DOHH2 (cell line): ENCODE measurements at regions not wholly inside any gene's neighbourhood (a gene's known extent, or its start where the extent isn't known, plus 50 kb on each side); places are given as distances from the start of the nearest gene placed in this dataset.

ENCODE experiments used
- H3F3A ChIP-seq: fragments of 200-600 bp; sonication (generic), shearing (Covaris generic); 2 replicates; pipeline ENCODE4 v1.6.0; 2016; ENCODE audit warnings: antibody characterized with exemption, mild to moderate bottlenecking; ENCODE audit not compliant: control insufficient read depth, insufficient read depth
- H3K27ac ChIP-seq: fragments of 200-600 bp; sonication (generic); 2 replicates; pipeline ENCODE4 v1.5.1; 2014; ENCODE audit warnings: low read depth, mild to moderate bottlenecking, low read length, moderate library complexity
- H3K27me3 ChIP-seq: fragments of 200-600 bp; sonication (generic); 2 replicates; pipeline ENCODE4 v1.6.1; 2014; ENCODE audit warnings: mild to moderate bottlenecking, low read length, mixed read lengths; ENCODE audit not compliant: control insufficient read depth
- H3K36me3 ChIP-seq: fragments of 200-600 bp; sonication (generic); 2 replicates; pipeline ENCODE4 v1.6.1; 2014; ENCODE audit warnings: mild to moderate bottlenecking, low read length, moderate library complexity, mixed read lengths; ENCODE audit not compliant: control insufficient read depth
- H3K4me1 ChIP-seq: fragments of 200-600 bp; sonication (generic); 2 replicates; pipeline ENCODE4 v1.6.1; 2014; ENCODE audit warnings: mild to moderate bottlenecking, low read length, mixed read lengths; ENCODE audit not compliant: control insufficient read depth
- H3K4me2 ChIP-seq: fragments of 200-600 bp; sonication (generic); 2 replicates; pipeline ENCODE4 v1.6.0; 2014; ENCODE audit warnings: mild to moderate bottlenecking, low read length, moderate library complexity
- H3K4me3 ChIP-seq: fragments of 200-600 bp; sonication (generic); 2 replicates; pipeline ENCODE4 v1.5.1; 2014; ENCODE audit warnings: mild to moderate bottlenecking, low read length, mixed read lengths
- H3K79me2 ChIP-seq: fragments of 200-600 bp; sonication (generic); 2 replicates; pipeline ENCODE4 v1.6.1; 2014; ENCODE audit warnings: mild to moderate bottlenecking, low read length, mixed read lengths; ENCODE audit not compliant: control insufficient read depth
- H3K9me2 ChIP-seq: fragments of 200-600 bp; sonication (generic); replicated peaks from 2 replicates; pipeline ENCODE4 v1.6.1; 2014; ENCODE audit warnings: mild to moderate bottlenecking, low read length, mixed read lengths; ENCODE audit not compliant: control insufficient read depth
- H3K9me3 ChIP-seq: fragments of 200-600 bp; sonication (generic); 2 replicates; pipeline ENCODE4 v1.6.1; 2014; ENCODE audit warnings: antibody characterized with exemption, low read length, mixed read lengths; ENCODE audit not compliant: control insufficient read depth, insufficient read depth
- H4K20me1 ChIP-seq: fragments of 200-600 bp; sonication (generic); 2 replicates; pipeline ENCODE4 v1.6.0; 2014; ENCODE audit warnings: low read depth, mild to moderate bottlenecking, antibody characterized with exemption, low read length, moderate library complexity; ENCODE audit not compliant: control insufficient read depth, insufficient read depth
- CTCF ChIP-seq: fragments of 200-600 bp; sonication (generic); IDR thresholded peaks from one replicate; pipeline ENCODE4 v1.5.1; 2014; ENCODE audit warnings: antibody characterized with exemption, mild to moderate bottlenecking, low read depth, low read length; ENCODE audit not compliant: poor library complexity, severe bottlenecking
- EZH2phosphoT487 ChIP-seq: fragments of 200-600 bp; sonication (generic); IDR thresholded peaks from 2 replicates; pipeline ENCODE4 v1.6.1; 2017; ENCODE audit warnings: borderline replicate concordance, mild to moderate bottlenecking, antibody characterized with exemption, low read length, moderate library complexity, mixed read lengths

GRCh38 chr1:113217447-113218208 lies 144.6 kb downstream of the LRIG2 start:
- Histone ChIP-seq H3K9me3 (no peaks in the 10 kb centered on the region), H3K9me2 (no peaks in the 10 kb centered on the region), H3K27me3 (no peaks in the 10 kb centered on the region), H3F3A (no peaks in the 10 kb centered on the region), H3K27ac (no peak overlapping the region), H3K4me2 (no peak overlapping the region), H3K4me3 (no peak overlapping the region), H3K36me3 (no peaks in the 10 kb centered on the region), H4K20me1 (no peaks in the 10 kb centered on the region), H3K79me2 (no peaks in the 10 kb centered on the region), H3K4me1 (no peaks in the 10 kb centered on the region)
- no peak for TF ChIP-seq CTCF
- no peak for TF ChIP-seq EZH2phosphoT487

DNA sequence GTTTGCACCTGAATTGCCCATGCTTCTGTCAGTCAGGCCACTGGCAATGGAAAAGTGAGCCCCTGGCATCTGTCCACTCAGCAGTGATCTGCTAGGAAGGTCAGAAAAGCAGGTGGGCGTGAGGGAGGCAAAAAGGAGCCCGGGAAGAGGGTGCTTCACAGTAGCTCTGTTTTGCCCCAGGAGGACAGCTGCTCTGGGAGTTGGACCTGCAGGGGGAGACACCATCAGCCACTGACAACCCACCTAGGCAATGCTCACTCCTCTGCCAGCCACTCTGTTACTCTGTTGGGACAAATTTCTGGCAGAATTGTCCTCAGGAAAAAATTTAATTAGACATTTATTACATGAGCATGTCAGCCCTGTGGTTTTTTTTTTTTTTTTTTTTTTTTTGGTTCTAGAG lies 146.4 kb downstream of the LRIG2 start:
- Histone ChIP-seq H3K36me3 (no peaks in the 10 kb centered on the region), H3K4me1 (no peaks in the 10 kb centered on the region), H3K9me3 (no peaks in the 10 kb centered on the region), H3K4me2 (no peak overlapping the region), H3K79me2 (no peaks in the 10 kb centered on the region), H3K4me3 (no peak overlapping the region), H3K27ac (no peak overlapping the region), H3F3A (no peaks in the 10 kb centered on the region), H3K9me2 (no peaks in the 10 kb centered on the region), H3K27me3 (no peaks in the 10 kb centered on the region), H4K20me1 (no peaks in the 10 kb centered on the region)
- no peak for TF ChIP-seq EZH2phosphoT487
- TF ChIP-seq CTCF, result no peak

DNA sequence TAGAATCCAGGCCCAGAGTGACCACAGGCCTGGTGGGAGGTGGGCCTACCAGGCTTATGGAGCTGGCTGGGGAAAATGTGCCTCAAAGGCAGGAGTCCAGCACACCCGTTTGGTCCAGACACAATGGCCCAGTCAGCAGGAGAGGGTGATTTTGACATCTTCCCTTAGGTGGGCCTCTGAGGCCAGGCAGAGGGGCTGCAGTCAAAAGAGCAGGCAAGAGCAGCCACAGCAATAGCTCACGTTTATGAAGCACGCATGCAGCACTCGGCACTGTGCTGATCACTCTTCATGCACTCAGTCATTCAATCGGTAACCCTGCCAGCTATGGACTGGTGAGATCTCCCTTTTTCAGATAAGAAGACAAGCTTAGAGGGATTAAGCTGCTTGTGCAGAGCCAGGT lies 146.8 kb downstream of the LRIG2 start:
- Histone ChIP-seq H3K27ac (no peak overlapping the region), H3K79me2 (no peaks in the 10 kb centered on the region), H3K36me3 (no peaks in the 10 kb centered on the region), H3K4me2 (no peak overlapping the region), H3K9me2 (no peaks in the 10 kb centered on the region), H4K20me1 (no peaks in the 10 kb centered on the region), H3K27me3 (no peaks in the 10 kb centered on the region), H3K9me3 (no peaks in the 10 kb centered on the region), H3K4me1 (no peaks in the 10 kb centered on the region), H3K4me3 (no peak overlapping the region), H3F3A (no peaks in the 10 kb centered on the region)
- TF ChIP-seq CTCF (no peak), EZH2phosphoT487 (no peak)
